ENCODE measurements at regions not wholly inside any gene's neighbourhood (a gene's known extent, or its start where the extent isn't known, plus 50 kb on each side); places are given as distances from the start of the nearest gene placed in this dataset.

- CTCF ChIA-PET, result no interaction called here
- Histone ChIP-seq H3K4me1 (ENCODE audit: control insufficient read depth, insufficient read depth, low read length) (no peaks in the 10 kb centered on the region), H3K27me3 (replicated peaks in 1 of 2; ENCODE audit: control insufficient read depth in 2 of 2, insufficient read depth in 2 of 2, low read length in 1 of 2) (no peaks in the 10 kb centered on the region; a peak in 1 of 4 replicates), H3K9ac (ENCODE audit: control insufficient read depth, insufficient read depth, low read length) (no peak overlapping the region), H3K27ac (ENCODE audit: control insufficient read depth, insufficient read depth) (no peak overlapping the region), H4K20me1 (ENCODE audit: control insufficient read depth, insufficient read depth) (no peaks in the 10 kb centered on the region), H3K79me2 (ENCODE audit: control insufficient read depth, insufficient read depth, low read length) (no peaks in the 10 kb centered on the region), H3K4me3 (no peak overlapping the region), H3K4me2 (ENCODE audit: control insufficient read depth, insufficient read depth) (no peak overlapping the region), H3K9me3 (replicated peaks; ENCODE audit: control insufficient read depth, insufficient read depth, low read length) (no peaks in the 10 kb centered on the region), H2AFZ (ENCODE audit: control insufficient read depth, low read depth, low read length) (no peak overlapping the region), H3K36me3 (ENCODE audit: control insufficient read depth in 2 of 2, insufficient read depth in 2 of 2, low read length in 1 of 2) (no peaks in the 10 kb centered on the region)
- BruUV-seq (replicated peaks), result no TSS peak
- ATAC-seq (no peak), FAIRE-seq (no peak), DNase-seq (ENCODE audit: low read depth, low spot score) (no peak)
- RAD21 ChIA-PET (ENCODE audit: unreplicated experiment), result no interaction called here
- 58% methylated on average over 2 of the region's 2 CpGs for WGBS (ENCODE audit: insufficient coverage, insufficient replicate concordance, low lambda C conversion rate, missing lambda C conversion rate)
- SMC1A ChIA-PET (ENCODE audit: uncharacterized antibody, unreplicated experiment), result no interaction called here
- in situ Hi-C loops (cut with MboI), result no loop called here
- intact Hi-C loops (cut with micrococcal nuclease; ENCODE audit: unreplicated experiment), result no loop called here
- TF ChIP-seq SREBF2 (IDR thresholded peaks at IDR 0.05; ENCODE audit: low read length) (no peak), ZNF24 (IDR thresholded peaks at IDR 0.05) (no peak), ATF7 (IDR thresholded peaks at IDR 0.05; ENCODE audit: low read depth) (no peak)
- POLR2A ChIA-PET, result no interaction called here
Observed at GRCh38 chr12:47343684-47344567, 264.2 kb upstream of the AMIGO2 start.

GRCh38 chr12:47340411-47341015 is 260.8 kb upstream of the AMIGO2 start:
- H4K20me1 ChIP-seq (ENCODE audit: control insufficient read depth, insufficient read depth), result no peaks in the 10 kb centered on the region
- ATAC-seq (no peak), FAIRE-seq (no peak), DNase-seq (ENCODE audit: low read depth, low spot score) (no peak)
- intact Hi-C loops (cut with micrococcal nuclease; ENCODE audit: unreplicated experiment), result no loop called here
- H3K9me3 ChIP-seq (replicated peaks; ENCODE audit: control insufficient read depth, insufficient read depth, low read length), result no peaks in the 10 kb centered on the region
- no peak overlapping the region for H2AFZ ChIP-seq (ENCODE audit: control insufficient read depth, low read depth, low read length)
- no peak overlapping the region for H3K4me3 ChIP-seq
- WGBS (ENCODE audit: insufficient coverage, insufficient replicate concordance, low lambda C conversion rate, missing lambda C conversion rate), result 28% methylated on average over 7 of the region's 7 CpGs
- no peak overlapping the region for H3K27ac ChIP-seq (ENCODE audit: control insufficient read depth, insufficient read depth)
- in situ Hi-C loops (cut with MboI), result no loop called here
- no peaks in the 10 kb centered on the region for H3K4me1 ChIP-seq (ENCODE audit: control insufficient read depth, insufficient read depth, low read length)
- CTCF ChIA-PET, result interaction anchor here (0.9 kb wide), 1 partner anchor 308 kb away, joined by 3 read pairs; no protein-coding TSS in a partner anchor
- no TSS peak for BruUV-seq (replicated peaks)
- no peak overlapping the region for H3K4me2 ChIP-seq (ENCODE audit: control insufficient read depth, insufficient read depth)
- RAD21 ChIA-PET (ENCODE audit: unreplicated experiment), result no interaction called here
- POLR2A ChIA-PET, result no interaction called here
- H3K79me2 ChIP-seq (ENCODE audit: control insufficient read depth, insufficient read depth, low read length), result no peaks in the 10 kb centered on the region
- no peak overlapping the region for H3K9ac ChIP-seq (ENCODE audit: control insufficient read depth, insufficient read depth, low read length)
- H3K36me3 ChIP-seq (ENCODE audit: control insufficient read depth in 2 of 2, insufficient read depth in 2 of 2, low read length in 1 of 2), result no peaks in the 10 kb centered on the region
- SMC1A ChIA-PET (ENCODE audit: uncharacterized antibody, unreplicated experiment), result interaction anchor here (1.7 kb wide), 1 partner anchor 23 kb away, joined by 3 read pairs; no protein-coding TSS in a partner anchor
- H3K27me3 ChIP-seq (replicated peaks in 1 of 2; ENCODE audit: control insufficient read depth in 2 of 2, insufficient read depth in 2 of 2, low read length in 1 of 2), result no peaks in the 10 kb centered on the region; a peak in 1 of 4 replicates
- TF ChIP-seq SMARCA5 (IDR thresholded peaks at IDR 0.05), result no peak
- no peak for TF ChIP-seq ZNF384 (IDR thresholded peaks at IDR 0.05; ENCODE audit: borderline replicate concordance, low read depth, low read length)
- no peak for TF ChIP-seq ATF2 (IDR thresholded peaks at IDR 0.05; ENCODE audit: low read length)
- TF ChIP-seq SIN3A (IDR thresholded peaks at IDR 0.05; ENCODE audit: low read depth, low read length), result no peak
- TF ChIP-seq NR2C2 (IDR thresholded peaks at IDR 0.05; ENCODE audit: borderline replicate concordance, control insufficient read depth, insufficient read length, low read depth), result no peak
- TF ChIP-seq, protein P1, sequence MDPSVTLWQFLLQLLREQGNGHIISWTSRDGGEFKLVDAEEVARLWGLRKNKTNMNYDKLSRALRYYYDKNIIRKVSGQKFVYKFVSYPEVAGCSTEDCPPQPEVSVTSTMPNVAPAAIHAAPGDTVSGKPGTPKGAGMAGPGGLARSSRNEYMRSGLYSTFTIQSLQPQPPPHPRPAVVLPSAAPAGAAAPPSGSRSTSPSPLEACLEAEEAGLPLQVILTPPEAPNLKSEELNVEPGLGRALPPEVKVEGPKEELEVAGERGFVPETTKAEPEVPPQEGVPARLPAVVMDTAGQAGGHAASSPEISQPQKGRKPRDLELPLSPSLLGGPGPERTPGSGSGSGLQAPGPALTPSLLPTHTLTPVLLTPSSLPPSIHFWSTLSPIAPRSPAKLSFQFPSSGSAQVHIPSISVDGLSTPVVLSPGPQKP (IDR thresholded peaks at IDR 0.05; ENCODE audit: low read depth, low read length), result no peak
- TF ChIP-seq HCFC1 (IDR thresholded peaks at IDR 0.05; ENCODE audit: low read length), result no peak
- no peak for TF ChIP-seq SRF (IDR thresholded peaks at IDR 0.05; ENCODE audit: low read depth in 2 of 2, low read length in 2 of 2)
- no peak for TF ChIP-seq SIX5 (IDR thresholded peaks at IDR 0.05; ENCODE audit: low read depth, low read length, severe bottlenecking)
- TF ChIP-seq, protein P2, sequence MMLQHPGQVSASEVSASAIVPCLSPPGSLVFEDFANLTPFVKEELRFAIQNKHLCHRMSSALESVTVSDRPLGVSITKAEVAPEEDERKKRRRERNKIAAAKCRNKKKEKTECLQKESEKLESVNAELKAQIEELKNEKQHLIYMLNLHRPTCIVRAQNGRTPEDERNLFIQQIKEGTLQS (IDR thresholded peaks at IDR 0.05; ENCODE audit: borderline replicate concordance, extremely low read depth, low read depth, low read length), result no peak
- TF ChIP-seq MEF2B (IDR thresholded peaks at IDR 0.05; ENCODE audit: partially characterized antibody, poor library complexity, severe bottlenecking), result no peak

Measured in GM12878 (cell line).